ENCODE measurements at regions not wholly inside any gene's neighbourhood (a gene's known extent, or its start where the extent isn't known, plus 50 kb on each side); places are given as distances from the start of the nearest gene placed in this dataset.

DNA sequence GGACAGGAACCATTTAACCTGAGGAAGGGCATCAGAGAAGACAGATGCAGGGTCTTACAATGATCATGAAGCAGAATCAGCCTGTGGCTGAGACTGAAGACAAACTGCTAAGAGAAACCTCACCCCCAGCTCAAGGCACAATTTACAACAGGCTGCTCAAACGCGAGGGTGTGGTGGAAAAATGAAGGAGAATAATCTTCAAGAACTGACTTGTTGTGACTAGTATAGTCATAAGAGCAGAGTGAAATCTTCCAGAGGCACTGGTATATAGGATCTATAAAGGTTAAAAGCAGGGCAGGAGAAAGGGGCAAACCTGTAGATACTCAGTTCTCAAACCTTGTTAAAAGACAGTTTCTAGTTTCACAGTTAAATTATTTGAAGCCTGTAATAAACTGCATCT, 1155.8 kb upstream of the TMEFF2 start (continued):
- TF ChIP-seq, protein P1, sequence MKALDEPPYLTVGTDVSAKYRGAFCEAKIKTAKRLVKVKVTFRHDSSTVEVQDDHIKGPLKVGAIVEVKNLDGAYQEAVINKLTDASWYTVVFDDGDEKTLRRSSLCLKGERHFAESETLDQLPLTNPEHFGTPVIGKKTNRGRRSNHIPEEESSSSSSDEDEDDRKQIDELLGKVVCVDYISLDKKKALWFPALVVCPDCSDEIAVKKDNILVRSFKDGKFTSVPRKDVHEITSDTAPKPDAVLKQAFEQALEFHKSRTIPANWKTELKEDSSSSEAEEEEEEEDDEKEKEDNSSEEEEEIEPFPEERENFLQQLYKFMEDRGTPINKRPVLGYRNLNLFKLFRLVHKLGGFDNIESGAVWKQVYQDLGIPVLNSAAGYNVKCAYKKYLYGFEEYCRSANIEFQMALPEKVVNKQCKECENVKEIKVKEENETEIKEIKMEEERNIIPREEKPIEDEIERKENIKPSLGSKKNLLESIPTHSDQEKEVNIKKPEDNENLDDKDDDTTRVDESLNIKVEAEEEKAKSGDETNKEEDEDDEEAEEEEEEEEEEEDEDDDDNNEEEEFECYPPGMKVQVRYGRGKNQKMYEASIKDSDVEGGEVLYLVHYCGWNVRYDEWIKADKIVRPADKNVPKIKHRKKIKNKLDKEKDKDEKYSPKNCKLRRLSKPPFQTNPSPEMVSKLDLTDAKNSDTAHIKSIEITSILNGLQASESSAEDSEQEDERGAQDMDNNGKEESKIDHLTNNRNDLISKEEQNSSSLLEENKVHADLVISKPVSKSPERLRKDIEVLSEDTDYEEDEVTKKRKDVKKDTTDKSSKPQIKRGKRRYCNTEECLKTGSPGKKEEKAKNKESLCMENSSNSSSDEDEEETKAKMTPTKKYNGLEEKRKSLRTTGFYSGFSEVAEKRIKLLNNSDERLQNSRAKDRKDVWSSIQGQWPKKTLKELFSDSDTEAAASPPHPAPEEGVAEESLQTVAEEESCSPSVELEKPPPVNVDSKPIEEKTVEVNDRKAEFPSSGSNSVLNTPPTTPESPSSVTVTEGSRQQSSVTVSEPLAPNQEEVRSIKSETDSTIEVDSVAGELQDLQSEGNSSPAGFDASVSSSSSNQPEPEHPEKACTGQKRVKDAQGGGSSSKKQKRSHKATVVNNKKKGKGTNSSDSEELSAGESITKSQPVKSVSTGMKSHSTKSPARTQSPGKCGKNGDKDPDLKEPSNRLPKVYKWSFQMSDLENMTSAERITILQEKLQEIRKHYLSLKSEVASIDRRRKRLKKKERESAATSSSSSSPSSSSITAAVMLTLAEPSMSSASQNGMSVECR (CRISPR knock-in tag; IDR thresholded peaks at IDR 0.05; ENCODE audit: borderline replicate concordance), result no peak
- no peak for TF ChIP-seq OVOL2 (CRISPR knock-in tag; IDR thresholded peaks at IDR 0.05; ENCODE audit: borderline replicate concordance)

- Mint-ChIP-seq H3K4me3 (no peak overlapping the region), H3K4me1 (peaks cover 24% of the 10 kb centered on the region), H3K9me3 (peaks cover 5% of the 10 kb centered on the region), H3K36me3 (no peaks in the 10 kb centered on the region; the same call in 1 of the 2 replicates), H3K27ac (no peak overlapping the region), H3K27me3 (ENCODE audit: low read depth) (no peaks in the 10 kb centered on the region)
- ChIA-PET CTCF (no interaction called here), POLR2A (no interaction called here)
- no peak for ATAC-seq
- DNase-seq (ENCODE audit: low spot score), result no peak
- TF ChIP-seq ZBTB21 (CRISPR knock-in tag; IDR thresholded peaks at IDR 0.05; ENCODE audit: borderline replicate concordance) (no peak), ZNF281 (CRISPR knock-in tag; IDR thresholded peaks at IDR 0.05) (no peak), ETV6 (CRISPR knock-in tag; IDR thresholded peaks at IDR 0.05) (no peak), MAX (CRISPR knock-in tag; IDR thresholded peaks at IDR 0.05) (no peak), EMX1 (CRISPR knock-in tag; IDR thresholded peaks at IDR 0.05) (no peak), FOXJ3 (CRISPR knock-in tag; IDR thresholded peaks at IDR 0.05; ENCODE audit: borderline replicate concordance) (no peak), ZNF416 (CRISPR knock-in tag; IDR thresholded peaks at IDR 0.05) (no peak), E2F5 (CRISPR knock-in tag; IDR thresholded peaks at IDR 0.05) (no peak), TEAD1 (CRISPR knock-in tag; IDR thresholded peaks at IDR 0.05) (no peak), ZNF121 (CRISPR knock-in tag; IDR thresholded peaks at IDR 0.05) (no peak)
- TF ChIP-seq, protein P2, sequence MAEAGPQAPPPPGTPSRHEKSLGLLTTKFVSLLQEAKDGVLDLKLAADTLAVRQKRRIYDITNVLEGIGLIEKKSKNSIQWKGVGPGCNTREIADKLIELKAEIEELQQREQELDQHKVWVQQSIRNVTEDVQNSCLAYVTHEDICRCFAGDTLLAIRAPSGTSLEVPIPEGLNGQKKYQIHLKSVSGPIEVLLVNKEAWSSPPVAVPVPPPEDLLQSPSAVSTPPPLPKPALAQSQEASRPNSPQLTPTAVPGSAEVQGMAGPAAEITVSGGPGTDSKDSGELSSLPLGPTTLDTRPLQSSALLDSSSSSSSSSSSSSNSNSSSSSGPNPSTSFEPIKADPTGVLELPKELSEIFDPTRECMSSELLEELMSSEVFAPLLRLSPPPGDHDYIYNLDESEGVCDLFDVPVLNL (CRISPR knock-in tag; IDR thresholded peaks at IDR 0.05; ENCODE audit: borderline replicate concordance, low read depth), result no peak
- TF ChIP-seq, protein P3, sequence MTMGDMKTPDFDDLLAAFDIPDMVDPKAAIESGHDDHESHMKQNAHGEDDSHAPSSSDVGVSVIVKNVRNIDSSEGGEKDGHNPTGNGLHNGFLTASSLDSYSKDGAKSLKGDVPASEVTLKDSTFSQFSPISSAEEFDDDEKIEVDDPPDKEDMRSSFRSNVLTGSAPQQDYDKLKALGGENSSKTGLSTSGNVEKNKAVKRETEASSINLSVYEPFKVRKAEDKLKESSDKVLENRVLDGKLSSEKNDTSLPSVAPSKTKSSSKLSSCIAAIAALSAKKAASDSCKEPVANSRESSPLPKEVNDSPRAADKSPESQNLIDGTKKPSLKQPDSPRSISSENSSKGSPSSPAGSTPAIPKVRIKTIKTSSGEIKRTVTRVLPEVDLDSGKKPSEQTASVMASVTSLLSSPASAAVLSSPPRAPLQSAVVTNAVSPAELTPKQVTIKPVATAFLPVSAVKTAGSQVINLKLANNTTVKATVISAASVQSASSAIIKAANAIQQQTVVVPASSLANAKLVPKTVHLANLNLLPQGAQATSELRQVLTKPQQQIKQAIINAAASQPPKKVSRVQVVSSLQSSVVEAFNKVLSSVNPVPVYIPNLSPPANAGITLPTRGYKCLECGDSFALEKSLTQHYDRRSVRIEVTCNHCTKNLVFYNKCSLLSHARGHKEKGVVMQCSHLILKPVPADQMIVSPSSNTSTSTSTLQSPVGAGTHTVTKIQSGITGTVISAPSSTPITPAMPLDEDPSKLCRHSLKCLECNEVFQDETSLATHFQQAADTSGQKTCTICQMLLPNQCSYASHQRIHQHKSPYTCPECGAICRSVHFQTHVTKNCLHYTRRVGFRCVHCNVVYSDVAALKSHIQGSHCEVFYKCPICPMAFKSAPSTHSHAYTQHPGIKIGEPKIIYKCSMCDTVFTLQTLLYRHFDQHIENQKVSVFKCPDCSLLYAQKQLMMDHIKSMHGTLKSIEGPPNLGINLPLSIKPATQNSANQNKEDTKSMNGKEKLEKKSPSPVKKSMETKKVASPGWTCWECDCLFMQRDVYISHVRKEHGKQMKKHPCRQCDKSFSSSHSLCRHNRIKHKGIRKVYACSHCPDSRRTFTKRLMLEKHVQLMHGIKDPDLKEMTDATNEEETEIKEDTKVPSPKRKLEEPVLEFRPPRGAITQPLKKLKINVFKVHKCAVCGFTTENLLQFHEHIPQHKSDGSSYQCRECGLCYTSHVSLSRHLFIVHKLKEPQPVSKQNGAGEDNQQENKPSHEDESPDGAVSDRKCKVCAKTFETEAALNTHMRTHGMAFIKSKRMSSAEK (CRISPR knock-in tag; IDR thresholded peaks at IDR 0.05; ENCODE audit: borderline replicate concordance), result no peak
- TF ChIP-seq, protein P4, sequence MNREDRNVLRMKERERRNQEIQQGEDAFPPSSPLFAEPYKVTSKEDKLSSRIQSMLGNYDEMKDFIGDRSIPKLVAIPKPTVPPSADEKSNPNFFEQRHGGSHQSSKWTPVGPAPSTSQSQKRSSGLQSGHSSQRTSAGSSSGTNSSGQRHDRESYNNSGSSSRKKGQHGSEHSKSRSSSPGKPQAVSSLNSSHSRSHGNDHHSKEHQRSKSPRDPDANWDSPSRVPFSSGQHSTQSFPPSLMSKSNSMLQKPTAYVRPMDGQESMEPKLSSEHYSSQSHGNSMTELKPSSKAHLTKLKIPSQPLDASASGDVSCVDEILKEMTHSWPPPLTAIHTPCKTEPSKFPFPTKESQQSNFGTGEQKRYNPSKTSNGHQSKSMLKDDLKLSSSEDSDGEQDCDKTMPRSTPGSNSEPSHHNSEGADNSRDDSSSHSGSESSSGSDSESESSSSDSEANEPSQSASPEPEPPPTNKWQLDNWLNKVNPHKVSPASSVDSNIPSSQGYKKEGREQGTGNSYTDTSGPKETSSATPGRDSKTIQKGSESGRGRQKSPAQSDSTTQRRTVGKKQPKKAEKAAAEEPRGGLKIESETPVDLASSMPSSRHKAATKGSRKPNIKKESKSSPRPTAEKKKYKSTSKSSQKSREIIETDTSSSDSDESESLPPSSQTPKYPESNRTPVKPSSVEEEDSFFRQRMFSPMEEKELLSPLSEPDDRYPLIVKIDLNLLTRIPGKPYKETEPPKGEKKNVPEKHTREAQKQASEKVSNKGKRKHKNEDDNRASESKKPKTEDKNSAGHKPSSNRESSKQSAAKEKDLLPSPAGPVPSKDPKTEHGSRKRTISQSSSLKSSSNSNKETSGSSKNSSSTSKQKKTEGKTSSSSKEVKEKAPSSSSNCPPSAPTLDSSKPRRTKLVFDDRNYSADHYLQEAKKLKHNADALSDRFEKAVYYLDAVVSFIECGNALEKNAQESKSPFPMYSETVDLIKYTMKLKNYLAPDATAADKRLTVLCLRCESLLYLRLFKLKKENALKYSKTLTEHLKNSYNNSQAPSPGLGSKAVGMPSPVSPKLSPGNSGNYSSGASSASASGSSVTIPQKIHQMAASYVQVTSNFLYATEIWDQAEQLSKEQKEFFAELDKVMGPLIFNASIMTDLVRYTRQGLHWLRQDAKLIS (CRISPR knock-in tag; IDR thresholded peaks at IDR 0.05; ENCODE audit: borderline replicate concordance), result no peak
- TF ChIP-seq, protein P5, sequence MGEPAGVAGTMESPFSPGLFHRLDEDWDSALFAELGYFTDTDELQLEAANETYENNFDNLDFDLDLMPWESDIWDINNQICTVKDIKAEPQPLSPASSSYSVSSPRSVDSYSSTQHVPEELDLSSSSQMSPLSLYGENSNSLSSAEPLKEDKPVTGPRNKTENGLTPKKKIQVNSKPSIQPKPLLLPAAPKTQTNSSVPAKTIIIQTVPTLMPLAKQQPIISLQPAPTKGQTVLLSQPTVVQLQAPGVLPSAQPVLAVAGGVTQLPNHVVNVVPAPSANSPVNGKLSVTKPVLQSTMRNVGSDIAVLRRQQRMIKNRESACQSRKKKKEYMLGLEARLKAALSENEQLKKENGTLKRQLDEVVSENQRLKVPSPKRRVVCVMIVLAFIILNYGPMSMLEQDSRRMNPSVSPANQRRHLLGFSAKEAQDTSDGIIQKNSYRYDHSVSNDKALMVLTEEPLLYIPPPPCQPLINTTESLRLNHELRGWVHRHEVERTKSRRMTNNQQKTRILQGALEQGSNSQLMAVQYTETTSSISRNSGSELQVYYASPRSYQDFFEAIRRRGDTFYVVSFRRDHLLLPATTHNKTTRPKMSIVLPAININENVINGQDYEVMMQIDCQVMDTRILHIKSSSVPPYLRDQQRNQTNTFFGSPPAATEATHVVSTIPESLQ (CRISPR knock-in tag; IDR thresholded peaks at IDR 0.05), result no peak
Measured at GRCh38 chr2:193349642-193350041, 1154.9 kb upstream of the TMEFF2 start.

All from WTC11 (cell line).